ENCODE measurements at regions not wholly inside any gene's neighbourhood (a gene's known extent, or its start where the extent isn't known, plus 50 kb on each side); places are given as distances from the start of the nearest gene placed in this dataset.

DNA sequence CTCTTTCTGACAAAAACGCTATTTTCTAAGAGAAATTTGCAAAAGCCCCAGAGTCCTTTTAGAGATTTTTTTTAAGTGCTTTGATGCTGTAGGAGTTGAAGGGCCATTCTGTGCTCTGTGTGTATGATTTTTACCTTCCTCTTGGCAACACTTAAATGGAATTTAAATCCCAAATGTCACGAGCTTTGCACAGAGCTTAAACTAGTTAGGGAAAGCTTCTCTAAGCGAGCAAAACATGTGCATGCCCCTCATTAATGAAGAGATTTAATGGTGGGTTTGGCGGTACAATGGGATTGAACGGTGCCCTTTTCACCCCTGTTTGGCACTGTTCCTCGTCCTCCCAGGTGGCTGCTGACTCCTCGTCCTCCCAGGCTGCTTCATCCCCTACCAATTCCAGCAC lies 220.7 kb downstream of the DRD1 start:
- Histone ChIP-seq H3K79me2 (no peaks in the 10 kb centered on the region), H3K9me3 (ENCODE audit: control insufficient read depth, low read length) (no peaks in the 10 kb centered on the region), H3K4me3 (ENCODE audit: low read depth, low read length) (no peak overlapping the region), H3K4me1 (no peaks in the 10 kb centered on the region), H3K4me2 (ENCODE audit: low read length) (no peak overlapping the region), H3K9ac (no peak overlapping the region), H3K27ac (no peak overlapping the region), H3K36me3 (ENCODE audit: control insufficient read depth, insufficient read depth, low read length) (no peaks in the 10 kb centered on the region), H3K27me3 (ENCODE audit: control insufficient read depth, insufficient read depth, low read length) (no peaks in the 10 kb centered on the region), H2AFZ (no peak overlapping the region)
- TF ChIP-seq, protein P1, sequence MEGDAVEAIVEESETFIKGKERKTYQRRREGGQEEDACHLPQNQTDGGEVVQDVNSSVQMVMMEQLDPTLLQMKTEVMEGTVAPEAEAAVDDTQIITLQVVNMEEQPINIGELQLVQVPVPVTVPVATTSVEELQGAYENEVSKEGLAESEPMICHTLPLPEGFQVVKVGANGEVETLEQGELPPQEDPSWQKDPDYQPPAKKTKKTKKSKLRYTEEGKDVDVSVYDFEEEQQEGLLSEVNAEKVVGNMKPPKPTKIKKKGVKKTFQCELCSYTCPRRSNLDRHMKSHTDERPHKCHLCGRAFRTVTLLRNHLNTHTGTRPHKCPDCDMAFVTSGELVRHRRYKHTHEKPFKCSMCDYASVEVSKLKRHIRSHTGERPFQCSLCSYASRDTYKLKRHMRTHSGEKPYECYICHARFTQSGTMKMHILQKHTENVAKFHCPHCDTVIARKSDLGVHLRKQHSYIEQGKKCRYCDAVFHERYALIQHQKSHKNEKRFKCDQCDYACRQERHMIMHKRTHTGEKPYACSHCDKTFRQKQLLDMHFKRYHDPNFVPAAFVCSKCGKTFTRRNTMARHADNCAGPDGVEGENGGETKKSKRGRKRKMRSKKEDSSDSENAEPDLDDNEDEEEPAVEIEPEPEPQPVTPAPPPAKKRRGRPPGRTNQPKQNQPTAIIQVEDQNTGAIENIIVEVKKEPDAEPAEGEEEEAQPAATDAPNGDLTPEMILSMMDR (IDR thresholded peaks at IDR 0.05): no peak

DNA sequence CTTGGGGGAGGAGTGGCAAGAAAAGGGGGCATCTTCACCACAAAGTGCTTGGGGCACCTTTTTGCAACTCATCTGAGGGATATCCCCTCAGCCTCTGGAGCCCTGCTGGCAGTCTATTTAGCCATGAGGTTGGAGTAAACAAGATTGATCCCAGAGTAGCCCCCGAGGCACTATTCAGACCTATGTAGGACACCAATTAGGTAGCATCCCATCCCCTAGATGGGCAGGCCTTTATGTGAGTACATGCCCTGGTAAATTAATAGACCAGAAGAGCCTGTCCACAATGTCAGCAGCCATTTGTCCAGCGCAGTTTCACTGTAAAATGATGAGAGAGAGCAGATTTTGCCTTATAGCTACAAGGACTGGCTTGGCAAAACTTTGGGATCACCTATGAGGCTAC lies 221.4 kb downstream of the DRD1 start:
- H2AFZ ChIP-seq: no peak overlapping the region
- H3K79me2 ChIP-seq: no peaks in the 10 kb centered on the region

DNA sequence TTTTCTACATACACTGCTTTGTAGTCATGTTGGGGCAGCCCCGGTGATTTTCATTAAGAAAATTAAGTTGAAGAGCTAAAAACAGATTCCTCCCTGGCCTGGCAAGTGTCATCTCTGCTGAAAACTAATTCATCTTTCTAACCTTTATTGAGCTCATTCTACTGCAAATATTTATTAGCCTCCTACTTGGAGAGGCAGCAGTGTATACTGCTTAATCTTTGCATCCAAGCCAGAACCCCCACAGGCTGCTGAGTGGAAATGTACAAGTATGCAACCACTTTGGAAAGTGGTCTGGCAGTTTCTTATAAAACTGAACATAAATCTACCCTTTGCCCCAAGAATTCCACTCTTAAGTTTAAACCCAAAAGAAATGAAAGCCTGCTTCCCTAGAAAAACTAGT lies 223.4 kb downstream of the DRD1 start:
- TF ChIP-seq, protein P1 (IDR thresholded peaks at IDR 0.05): no peak
- Histone ChIP-seq H3K79me2 (no peaks in the 10 kb centered on the region), H3K4me2 (ENCODE audit: low read length) (no peak overlapping the region), H3K9me3 (ENCODE audit: control insufficient read depth, low read length) (no peaks in the 10 kb centered on the region), H3K9ac (no peak overlapping the region), H2AFZ (no peak overlapping the region), H3K27ac (no peak overlapping the region), H3K4me3 (ENCODE audit: low read depth, low read length) (no peak overlapping the region), H3K27me3 (ENCODE audit: control insufficient read depth, insufficient read depth, low read length) (no peaks in the 10 kb centered on the region), H3K36me3 (ENCODE audit: control insufficient read depth, insufficient read depth, low read length) (no peaks in the 10 kb centered on the region), H3K4me1 (no peaks in the 10 kb centered on the region)

More for the DNA sequence above, 221.4 kb downstream of the DRD1 start:
- Histone ChIP-seq H3K4me2 (ENCODE audit: low read length) (no peak overlapping the region), H3K4me3 (ENCODE audit: low read depth, low read length) (no peak overlapping the region), H3K9me3 (ENCODE audit: control insufficient read depth, low read length) (no peaks in the 10 kb centered on the region), H3K27me3 (ENCODE audit: control insufficient read depth, insufficient read depth, low read length) (no peaks in the 10 kb centered on the region), H3K9ac (no peak overlapping the region), H3K4me1 (no peaks in the 10 kb centered on the region), H3K36me3 (ENCODE audit: control insufficient read depth, insufficient read depth, low read length) (no peaks in the 10 kb centered on the region), H3K27ac (no peak overlapping the region)
- TF ChIP-seq, protein P1 (IDR thresholded peaks at IDR 0.05): no peak

DNA sequence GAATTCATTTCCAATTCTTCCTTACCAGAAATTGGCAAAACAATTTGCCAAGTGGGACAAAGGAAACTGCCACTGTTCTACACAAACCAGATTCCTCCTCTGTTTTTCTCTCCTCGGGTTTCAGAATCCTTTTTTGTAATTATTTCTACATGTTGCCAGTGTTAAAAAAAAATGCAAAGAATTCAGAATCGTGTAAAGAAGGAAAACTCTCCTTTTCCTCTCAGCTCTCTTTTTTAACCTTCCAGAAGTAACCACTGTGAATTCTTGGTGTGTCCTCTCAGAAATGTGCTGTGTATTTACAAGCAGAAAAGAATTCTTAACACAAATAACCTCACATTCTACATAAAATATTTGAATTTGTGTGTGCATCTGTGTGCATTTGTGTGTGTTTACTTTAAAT lies 224.6 kb downstream of the DRD1 start:
- Histone ChIP-seq H3K9ac (no peak overlapping the region), H3K9me3 (ENCODE audit: control insufficient read depth, low read length) (no peaks in the 10 kb centered on the region), H3K4me3 (ENCODE audit: low read depth, low read length) (no peak overlapping the region), H3K36me3 (ENCODE audit: control insufficient read depth, insufficient read depth, low read length) (no peaks in the 10 kb centered on the region), H3K27ac (no peak overlapping the region), H2AFZ (no peak overlapping the region), H3K4me2 (ENCODE audit: low read length) (no peak overlapping the region), H3K27me3 (ENCODE audit: control insufficient read depth, insufficient read depth, low read length) (no peaks in the 10 kb centered on the region), H3K79me2 (no peaks in the 10 kb centered on the region), H3K4me1 (no peaks in the 10 kb centered on the region)
- TF ChIP-seq, protein P1 (IDR thresholded peaks at IDR 0.05): no peak

DNA sequence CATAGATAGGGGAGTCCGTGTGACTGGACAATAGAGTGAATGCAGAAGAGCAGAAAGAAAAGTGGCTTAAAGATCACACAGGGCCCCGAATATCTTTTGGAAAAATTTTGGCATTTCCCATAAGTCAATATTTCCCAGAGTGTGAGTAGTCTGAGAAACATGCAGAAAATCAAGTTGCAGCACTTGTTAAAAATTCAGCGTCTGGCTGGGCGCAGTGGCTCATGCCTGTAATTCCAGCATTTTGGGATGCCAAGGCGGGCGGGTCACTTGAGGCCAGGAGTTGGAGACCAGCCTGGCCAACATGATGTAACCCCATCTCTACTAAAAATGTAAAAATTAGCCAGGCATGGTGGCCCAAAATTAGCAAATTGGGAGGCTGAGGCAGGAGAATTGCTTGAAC lies 227.0 kb downstream of the DRD1 start:
- Histone ChIP-seq H3K27ac (no peak overlapping the region), H3K4me3 (ENCODE audit: low read depth, low read length) (no peak overlapping the region), H3K9me3 (ENCODE audit: control insufficient read depth, low read length) (no peaks in the 10 kb centered on the region), H3K4me1 (no peaks in the 10 kb centered on the region), H3K27me3 (ENCODE audit: control insufficient read depth, insufficient read depth, low read length) (no peaks in the 10 kb centered on the region), H3K4me2 (ENCODE audit: low read length) (no peak overlapping the region), H3K36me3 (ENCODE audit: control insufficient read depth, insufficient read depth, low read length) (no peaks in the 10 kb centered on the region), H2AFZ (no peak overlapping the region), H3K9ac (no peak overlapping the region), H3K79me2 (no peaks in the 10 kb centered on the region)
- TF ChIP-seq, protein P1 (IDR thresholded peaks at IDR 0.05): no peak

All from parathyroid adenoma (tissue), 2 donors.